Sigmoid colon (tissue), 6 donors: ENCODE measurements at regions not wholly inside any gene's neighbourhood (a gene's known extent, or its start where the extent isn't known, plus 50 kb on each side); places are given as distances from the start of the nearest gene placed in this dataset.
"Not testable (repeated sequence)": the region's sequence is repeated elsewhere in the genome, so short reads cannot be mapped to it uniquely, and the experiment has no call there.

Source experiments
- DNase-seq: peaks from one replicate; pipeline ENCODE4 v3.0.0-alpha.2; 2019
- H3K27ac ChIP-seq, 4 donors: fragments of 200-600 bp; sonication (generic); one replicate each; pipeline ENCODE4 v1.5.1; 2016 to 2019; ENCODE audit warnings: mild to moderate bottlenecking in 1 of 4
- H3K27me3 ChIP-seq, 3 donors: fragments of 200-600 bp; sonication (generic); one replicate each; pipeline ENCODE4 v1.5.1; 2019; ENCODE audit warnings: mild to moderate bottlenecking in 1 of 3
- H3K36me3 ChIP-seq, 4 donors: fragments of 200-600 bp; sonication (generic); one replicate each; pipeline ENCODE4 v1.5.1; 2016 to 2019
- H3K4me1 ChIP-seq, 4 donors: fragments of 200-600 bp; sonication (generic); one replicate each; pipeline ENCODE4 v1.5.1; 2017 to 2019
- H3K4me3 ChIP-seq, 4 donors: fragments of 200-600 bp; sonication (generic); one replicate each; pipeline ENCODE4 v1.5.1; 2017 to 2019; ENCODE audit warnings: mild to moderate bottlenecking in 2 of 4, moderate library complexity in 1 of 4
- H3K9me3 ChIP-seq, 4 donors: fragments of 200-600 bp in 3 of 4; sonication (generic) in 3 of 4; one replicate each; pipeline versions ENCODE4 v1.5.1 to v1.6.1; 2013 to 2019
- CTCF ChIP-seq, 4 experiments: fragments of 450-650 bp in 3 of 4; fragments of 200-600 bp in 1 of 4; IDR thresholded peaks; one replicate each; pipeline ENCODE4 v1.5.1; 2016 to 2019; ENCODE audit warnings: antibody characterized with exemption in 4 of 4, mild to moderate bottlenecking in 3 of 4, moderate library complexity in 2 of 4
- EP300 ChIP-seq, 4 donors: sonication (generic); formaldehyde crosslinking; IDR thresholded peaks; one replicate each; pipeline ENCODE4 v1.6.1; 2017; ENCODE audit warnings: antibody characterized with exemption in 4 of 4
- POLR2A ChIP-seq, 2 donors: fragments of 450-650 bp; IDR thresholded peaks; one replicate each; pipeline ENCODE4 v1.6.1; 2016; ENCODE audit warnings: antibody characterized with exemption in 2 of 2, mild to moderate bottlenecking in 2 of 2, moderate library complexity in 2 of 2
- POLR2AphosphoS5 ChIP-seq, 4 donors: sonication (generic); formaldehyde crosslinking; IDR thresholded peaks; one replicate each; pipeline ENCODE4 v1.6.1; 2017; ENCODE audit warnings: antibody characterized with exemption in 4 of 4
- WGBS, 2 donors: extraction: QIAGEN DNeasy Blood & Tissue Kit; methylation state at CpG; one replicate each; pipeline ENCODE4 v1.1.7; 2013; 5-methylcytosine and 5-hydroxymethylcytosine counted together
- intact Hi-C: fragments of 100-400 bp; cut with DNase I; formaldehyde crosslinking; loops from one replicate; pipeline ENCODE4 v1.15.1; 2023
- donor health status: healthy with polysubstance abuse.
- donor health status: healthy.

- no peaks in the 10 kb centered on the region for H3K9me3 ChIP-seq
- intact Hi-C loops: no loop called here
- no peak for TF ChIP-seq POLR2A (IDR thresholded peaks at IDR 0.05)
- TF ChIP-seq EP300 (IDR thresholded peaks at IDR 0.05): no peak
- no peak for TF ChIP-seq CTCF (IDR thresholded peaks at IDR 0.05)
- no peak for TF ChIP-seq POLR2AphosphoS5 (IDR thresholded peaks at IDR 0.05)
- H3K4me1 ChIP-seq: no peaks in the 10 kb centered on the region
- 76 to 81% methylated on average over 3 of the region's 3 CpGs for WGBS, 2 donors
- H3K36me3 ChIP-seq: no peaks in the 10 kb centered on the region
- H3K27me3 ChIP-seq: no peaks in the 10 kb centered on the region
- H3K27ac ChIP-seq: no peak overlapping the region
- DNase-seq: no peak
- no peak overlapping the region for H3K4me3 ChIP-seq
Measured at GRCh38 chr3:87541723-87542122, 265.3 kb upstream of the POU1F1 start.

- DNase-seq, H3K27ac ChIP-seq, H3K4me1 ChIP-seq, H3K27me3 ChIP-seq, H3K36me3 ChIP-seq, intact Hi-C loops, H3K4me3 ChIP-seq, H3K9me3 ChIP-seq: not testable (repeated sequence)
- 92 to 94% methylated on average over 5 of the region's 5 CpGs for WGBS, 2 donors
Measured at GRCh38 chr3:87538722-87539121, 262.3 kb upstream of the POU1F1 start.

- no peaks in the 10 kb centered on the region for H3K36me3 ChIP-seq
- H3K4me3 ChIP-seq: no peak overlapping the region
- H3K9me3 ChIP-seq: no peaks in the 10 kb centered on the region
- no peaks in the 10 kb centered on the region for H3K4me1 ChIP-seq
- WGBS, 2 donors: 55 to 68% methylated on average over 11 of the region's 11 CpGs
- DNase-seq: no peak
- TF ChIP-seq CTCF (IDR thresholded peaks at IDR 0.05) (no peak), EP300 (IDR thresholded peaks at IDR 0.05) (no peak), POLR2AphosphoS5 (IDR thresholded peaks at IDR 0.05) (no peak), POLR2A (IDR thresholded peaks at IDR 0.05) (no peak)
- no peak overlapping the region for H3K27ac ChIP-seq
- intact Hi-C loops: no loop called here
- no peaks in the 10 kb centered on the region for H3K27me3 ChIP-seq
Measured at GRCh38 chr3:87509401-87509800, 233.0 kb upstream of the POU1F1 start.

- H3K9me3 ChIP-seq: no peaks in the 10 kb centered on the region
- no peaks in the 10 kb centered on the region for H3K4me1 ChIP-seq
- H3K27me3 ChIP-seq: no peaks in the 10 kb centered on the region
- 58 to 66% methylated on average over 3 of the region's 3 CpGs for WGBS, 2 donors
- H3K4me3 ChIP-seq: no peak overlapping the region
- H3K36me3 ChIP-seq: no peaks in the 10 kb centered on the region
- no peak for TF ChIP-seq POLR2AphosphoS5 (IDR thresholded peaks at IDR 0.05)
- no peak for TF ChIP-seq POLR2A (IDR thresholded peaks at IDR 0.05)
- TF ChIP-seq EP300 (IDR thresholded peaks at IDR 0.05): no peak
- no peak for TF ChIP-seq CTCF (IDR thresholded peaks at IDR 0.05)
- DNase-seq: no peak
- intact Hi-C loops: no loop called here
- H3K27ac ChIP-seq: no peak overlapping the region
Measured at GRCh38 chr3:87508921-87509320, 232.5 kb upstream of the POU1F1 start.

GRCh38 chr3:87507753-87508152 is 231.4 kb upstream of the POU1F1 start:
- TF ChIP-seq POLR2A (IDR thresholded peaks at IDR 0.05) (no peak), CTCF (IDR thresholded peaks at IDR 0.05) (no peak), EP300 (IDR thresholded peaks at IDR 0.05) (no peak), POLR2AphosphoS5 (IDR thresholded peaks at IDR 0.05) (no peak)
- Histone ChIP-seq H3K4me1 (no peaks in the 10 kb centered on the region), H3K36me3 (no peaks in the 10 kb centered on the region), H3K27ac (no peak overlapping the region), H3K9me3 (no peaks in the 10 kb centered on the region), H3K4me3 (no peak overlapping the region), H3K27me3 (no peaks in the 10 kb centered on the region)
- intact Hi-C loops: no loop called here
- WGBS, 2 donors: 65 to 88% methylated on average over 1 of the region's 1 CpG
- no peak for DNase-seq
